ENCODE measurements at regions not wholly inside any gene's neighbourhood (a gene's known extent, or its start where the extent isn't known, plus 50 kb on each side); places are given as distances from the start of the nearest gene placed in this dataset.

- DNase-seq: no peak
Measured at GRCh38 chr1:199058281-199058680, 419.4 kb downstream of the PTPRC start.

- no peak for DNase-seq
Measured at GRCh38 chr1:199064971-199065370, 426.1 kb downstream of the PTPRC start.

- no peak for DNase-seq
Measured at GRCh38 chr1:199067483-199067882, 428.6 kb downstream of the PTPRC start.

- no peak for DNase-seq
Measured at GRCh38 chr1:199071080-199071479, 432.2 kb downstream of the PTPRC start.

GRCh38 chr1:199073166-199073565 is 434.3 kb downstream of the PTPRC start:
- DNase-seq: no peak

- no peak for DNase-seq
Measured at GRCh38 chr1:199075792-199076191, 437.0 kb downstream of the PTPRC start.

GRCh38 chr1:199079994-199080393 is 441.2 kb downstream of the PTPRC start:
- no peak for DNase-seq

- DNase-seq: no peak
Measured at GRCh38 chr1:199081739-199082138, 442.9 kb downstream of the PTPRC start.

GRCh38 chr1:199082778-199083389 is 444.0 kb downstream of the PTPRC start:
- DNase-seq: no peak

- no peak for DNase-seq
Measured at GRCh38 chr1:199083680-199084079, 444.8 kb downstream of the PTPRC start.

- peak; percentile 75 for DNase-seq
Measured at GRCh38 chr1:199084293-199084692, 445.5 kb downstream of the PTPRC start.

GRCh38 chr1:199085903-199086302 is 447.1 kb downstream of the PTPRC start:
- no peak for DNase-seq

- DNase-seq: no peak
Measured at GRCh38 chr1:199087144-199087543, 448.3 kb downstream of the PTPRC start.

GRCh38 chr1:199089393-199090122 is 450.7 kb downstream of the PTPRC start:
- DNase-seq: peak; percentile 72

GRCh38 chr1:199095628-199096027 is 456.8 kb downstream of the PTPRC start:
- DNase-seq: peak; percentile 94

GRCh38 chr1:199096591-199096990 is 457.8 kb downstream of the PTPRC start:
- DNase-seq: no peak

GRCh38 chr1:199098468-199098867 is 459.6 kb downstream of the PTPRC start:
- DNase-seq: peak; percentile 53

- DNase-seq: no peak
Measured at GRCh38 chr1:199101139-199101538, 462.3 kb downstream of the PTPRC start.

- no peak for DNase-seq
Measured at GRCh38 chr1:199101635-199102034, 462.8 kb downstream of the PTPRC start.

- peak; percentile 80 for DNase-seq
Measured at GRCh38 chr1:199102239-199102638, 463.4 kb downstream of the PTPRC start.

GRCh38 chr1:199109160-199109559 is 470.3 kb downstream of the PTPRC start:
- peak; percentile 85 for DNase-seq

GRCh38 chr1:199112365-199112764 is 473.5 kb downstream of the PTPRC start:
- DNase-seq: no peak

- DNase-seq: peak; percentile 75
Measured at GRCh38 chr1:199113265-199113869, 474.5 kb downstream of the PTPRC start.

GRCh38 chr1:199116488-199116887 is 477.6 kb downstream of the PTPRC start:
- DNase-seq: no peak

Data from MV-4-11 (cell line).